ENCODE measurements at regions not wholly inside any gene's neighbourhood (a gene's known extent, or its start where the extent isn't known, plus 50 kb on each side); places are given as distances from the start of the nearest gene placed in this dataset.

DNA sequence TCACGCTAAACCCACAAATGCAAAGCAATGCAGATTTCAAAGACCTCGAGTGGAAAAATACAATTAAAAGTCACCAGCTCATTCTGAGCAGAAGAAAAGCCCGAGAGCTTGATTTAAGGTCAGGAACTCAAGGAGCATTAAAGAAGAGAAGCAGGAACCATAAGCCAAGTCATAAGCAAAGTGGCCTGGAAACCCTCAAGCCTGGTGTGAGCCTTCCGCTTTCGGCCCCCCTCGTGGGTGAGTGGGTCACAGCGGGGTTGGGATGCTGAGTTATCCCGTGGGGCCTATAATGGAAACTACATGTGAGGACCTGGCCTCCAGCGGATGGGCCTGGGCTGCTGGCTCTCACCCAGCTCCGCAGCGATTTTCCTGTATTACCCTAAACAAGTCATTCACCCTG lies 504.3 kb downstream of the RAB28 start:
- Histone ChIP-seq H3K9me2 (no peaks in the 10 kb centered on the region), H3K4me1 (ENCODE audit: control insufficient read depth in 1 of 2, insufficient read depth in 2 of 2, low read depth in 1 of 2, low read length in 1 of 2) (no peaks in the 10 kb centered on the region), H2AFZ (ENCODE audit: low read depth) (no peak overlapping the region), H3K27me3 (ENCODE audit: insufficient read depth) (no peaks in the 10 kb centered on the region), H3K9ac (no peak overlapping the region), H4K20me1 (ENCODE audit: insufficient read depth) (no peaks in the 10 kb centered on the region), H3K9me3 (no peaks in the 10 kb centered on the region), H3K27ac (ENCODE audit: low read depth in 2 of 2, low read length in 1 of 2) (no peak overlapping the region), H3K36me3 (replicated peaks in 1 of 2; ENCODE audit: control insufficient read depth in 1 of 2, insufficient read depth in 2 of 2, low read length in 1 of 2) (no peaks in the 10 kb centered on the region), H3K79me2 (ENCODE audit: insufficient read depth) (no peaks in the 10 kb centered on the region), H3K4me3 (ENCODE audit: low read depth in 2 of 2, low read length in 1 of 2) (no peak overlapping the region), H3F3A (replicated peaks; ENCODE audit: insufficient read depth) (no peaks in the 10 kb centered on the region), H3K4me2 (no peak overlapping the region)
- POLR2A ChIA-PET = no interaction called here
- CTCF ChIA-PET = interaction anchor here (1.3 kb wide), 1 partner anchor 22 kb away, joined by 3 read pairs; no protein-coding TSS in a partner anchor
- TF ChIP-seq SIN3A (IDR thresholded peaks at IDR 0.05; ENCODE audit: borderline replicate concordance, low read depth, low read length) = no peak
- no peak for TF ChIP-seq FOSL2 (IDR thresholded peaks at IDR 0.05; ENCODE audit: borderline replicate concordance, low read depth)
- TF ChIP-seq, protein P1, sequence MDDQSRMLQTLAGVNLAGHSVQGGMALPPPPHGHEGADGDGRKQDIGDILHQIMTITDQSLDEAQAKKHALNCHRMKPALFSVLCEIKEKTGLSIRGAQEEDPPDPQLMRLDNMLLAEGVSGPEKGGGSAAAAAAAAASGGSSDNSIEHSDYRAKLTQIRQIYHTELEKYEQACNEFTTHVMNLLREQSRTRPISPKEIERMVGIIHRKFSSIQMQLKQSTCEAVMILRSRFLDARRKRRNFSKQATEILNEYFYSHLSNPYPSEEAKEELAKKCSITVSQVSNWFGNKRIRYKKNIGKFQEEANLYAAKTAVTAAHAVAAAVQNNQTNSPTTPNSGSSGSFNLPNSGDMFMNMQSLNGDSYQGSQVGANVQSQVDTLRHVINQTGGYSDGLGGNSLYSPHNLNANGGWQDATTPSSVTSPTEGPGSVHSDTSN (IDR thresholded peaks at IDR 0.05) = no peak
- TF ChIP-seq ELF1 (IDR thresholded peaks at IDR 0.05) = no peak
- TF ChIP-seq, protein P2, sequence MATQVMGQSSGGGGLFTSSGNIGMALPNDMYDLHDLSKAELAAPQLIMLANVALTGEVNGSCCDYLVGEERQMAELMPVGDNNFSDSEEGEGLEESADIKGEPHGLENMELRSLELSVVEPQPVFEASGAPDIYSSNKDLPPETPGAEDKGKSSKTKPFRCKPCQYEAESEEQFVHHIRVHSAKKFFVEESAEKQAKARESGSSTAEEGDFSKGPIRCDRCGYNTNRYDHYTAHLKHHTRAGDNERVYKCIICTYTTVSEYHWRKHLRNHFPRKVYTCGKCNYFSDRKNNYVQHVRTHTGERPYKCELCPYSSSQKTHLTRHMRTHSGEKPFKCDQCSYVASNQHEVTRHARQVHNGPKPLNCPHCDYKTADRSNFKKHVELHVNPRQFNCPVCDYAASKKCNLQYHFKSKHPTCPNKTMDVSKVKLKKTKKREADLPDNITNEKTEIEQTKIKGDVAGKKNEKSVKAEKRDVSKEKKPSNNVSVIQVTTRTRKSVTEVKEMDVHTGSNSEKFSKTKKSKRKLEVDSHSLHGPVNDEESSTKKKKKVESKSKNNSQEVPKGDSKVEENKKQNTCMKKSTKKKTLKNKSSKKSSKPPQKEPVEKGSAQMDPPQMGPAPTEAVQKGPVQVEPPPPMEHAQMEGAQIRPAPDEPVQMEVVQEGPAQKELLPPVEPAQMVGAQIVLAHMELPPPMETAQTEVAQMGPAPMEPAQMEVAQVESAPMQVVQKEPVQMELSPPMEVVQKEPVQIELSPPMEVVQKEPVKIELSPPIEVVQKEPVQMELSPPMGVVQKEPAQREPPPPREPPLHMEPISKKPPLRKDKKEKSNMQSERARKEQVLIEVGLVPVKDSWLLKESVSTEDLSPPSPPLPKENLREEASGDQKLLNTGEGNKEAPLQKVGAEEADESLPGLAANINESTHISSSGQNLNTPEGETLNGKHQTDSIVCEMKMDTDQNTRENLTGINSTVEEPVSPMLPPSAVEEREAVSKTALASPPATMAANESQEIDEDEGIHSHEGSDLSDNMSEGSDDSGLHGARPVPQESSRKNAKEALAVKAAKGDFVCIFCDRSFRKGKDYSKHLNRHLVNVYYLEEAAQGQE (IDR thresholded peaks at IDR 0.05; ENCODE audit: low read depth, low read length) = no peak
- no peak for TF ChIP-seq IRF3 (IDR thresholded peaks at IDR 0.05; ENCODE audit: low read depth, low read length)
- no peak for TF ChIP-seq YY1 (IDR thresholded peaks at IDR 0.05; ENCODE audit: low read depth)
- no peak for TF ChIP-seq NRF1 (IDR thresholded peaks at IDR 0.05; ENCODE audit: low read depth, low read length)
- no peak for TF ChIP-seq TCF12 (IDR thresholded peaks at IDR 0.05)
- no peak for TF ChIP-seq FOXM1 (IDR thresholded peaks at IDR 0.05; ENCODE audit: low read depth)
- DNase-seq = no peak
- WGBS (ENCODE audit: low lambda C conversion rate) = 33% methylated on average over 11 of the region's 11 CpGs

DNA sequence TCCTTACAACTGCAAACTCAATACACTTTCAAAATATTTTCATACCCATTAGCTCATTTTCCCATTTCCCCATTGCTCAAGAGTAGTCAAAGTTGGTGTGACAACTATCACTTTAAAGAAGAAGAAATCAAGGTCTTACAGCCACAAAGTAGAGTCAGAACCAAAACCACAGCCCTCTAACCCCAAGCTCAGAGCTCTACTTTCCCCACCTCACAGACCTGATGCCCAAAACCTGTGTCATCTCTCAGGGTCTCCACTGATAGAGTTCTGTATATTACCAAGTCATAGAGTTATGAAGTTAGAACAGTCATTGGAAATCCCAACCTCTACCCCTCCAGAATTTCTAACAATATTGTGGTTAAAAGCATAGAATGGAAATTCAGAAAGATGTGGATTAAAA lies 505.8 kb downstream of the RAB28 start:
- no peaks in the 10 kb centered on the region for H3K9me3 ChIP-seq
- H3K36me3 ChIP-seq (replicated peaks in 1 of 2; ENCODE audit: control insufficient read depth in 1 of 2, insufficient read depth in 2 of 2, low read length in 1 of 2) = no peaks in the 10 kb centered on the region
- ChIA-PET POLR2A (no interaction called here), CTCF (no interaction called here)
- no peaks in the 10 kb centered on the region for H4K20me1 ChIP-seq (ENCODE audit: insufficient read depth)
- no peaks in the 10 kb centered on the region for H3F3A ChIP-seq (replicated peaks; ENCODE audit: insufficient read depth)
- no peak overlapping the region for H3K4me2 ChIP-seq
- no peaks in the 10 kb centered on the region for H3K27me3 ChIP-seq (ENCODE audit: insufficient read depth)
- TF ChIP-seq RXRA (IDR thresholded peaks at IDR 0.05; ENCODE audit: borderline replicate concordance, low read depth) (no peak), RCOR1 (IDR thresholded peaks at IDR 0.05; ENCODE audit: low read length) (no peak), CHD2 (IDR thresholded peaks at IDR 0.05; ENCODE audit: low read length, partially characterized antibody) (no peak), JUND (IDR thresholded peaks at IDR 0.05) (no peak), MXI1 (IDR thresholded peaks at IDR 0.05; ENCODE audit: low read depth, low read length) (no peak), SMC3 (IDR thresholded peaks at IDR 0.05; ENCODE audit: low read depth, low read length) (no peak)
- TF ChIP-seq, protein P1 (IDR thresholded peaks at IDR 0.05) = no peak
- TF ChIP-seq, protein P3, sequence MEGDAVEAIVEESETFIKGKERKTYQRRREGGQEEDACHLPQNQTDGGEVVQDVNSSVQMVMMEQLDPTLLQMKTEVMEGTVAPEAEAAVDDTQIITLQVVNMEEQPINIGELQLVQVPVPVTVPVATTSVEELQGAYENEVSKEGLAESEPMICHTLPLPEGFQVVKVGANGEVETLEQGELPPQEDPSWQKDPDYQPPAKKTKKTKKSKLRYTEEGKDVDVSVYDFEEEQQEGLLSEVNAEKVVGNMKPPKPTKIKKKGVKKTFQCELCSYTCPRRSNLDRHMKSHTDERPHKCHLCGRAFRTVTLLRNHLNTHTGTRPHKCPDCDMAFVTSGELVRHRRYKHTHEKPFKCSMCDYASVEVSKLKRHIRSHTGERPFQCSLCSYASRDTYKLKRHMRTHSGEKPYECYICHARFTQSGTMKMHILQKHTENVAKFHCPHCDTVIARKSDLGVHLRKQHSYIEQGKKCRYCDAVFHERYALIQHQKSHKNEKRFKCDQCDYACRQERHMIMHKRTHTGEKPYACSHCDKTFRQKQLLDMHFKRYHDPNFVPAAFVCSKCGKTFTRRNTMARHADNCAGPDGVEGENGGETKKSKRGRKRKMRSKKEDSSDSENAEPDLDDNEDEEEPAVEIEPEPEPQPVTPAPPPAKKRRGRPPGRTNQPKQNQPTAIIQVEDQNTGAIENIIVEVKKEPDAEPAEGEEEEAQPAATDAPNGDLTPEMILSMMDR (IDR thresholded peaks at IDR 0.05) = no peak
- no peak overlapping the region for H3K9ac ChIP-seq
- no peaks in the 10 kb centered on the region for H3K9me2 ChIP-seq
- H3K79me2 ChIP-seq (ENCODE audit: insufficient read depth) = no peaks in the 10 kb centered on the region
- no peaks in the 10 kb centered on the region for H3K4me1 ChIP-seq (ENCODE audit: control insufficient read depth in 1 of 2, insufficient read depth in 2 of 2, low read depth in 1 of 2, low read length in 1 of 2)
- DNase-seq = no peak
- no peak overlapping the region for H2AFZ ChIP-seq (ENCODE audit: low read depth)
- no peak overlapping the region for H3K4me3 ChIP-seq (ENCODE audit: low read depth in 2 of 2, low read length in 1 of 2)
- H3K27ac ChIP-seq (ENCODE audit: low read depth in 2 of 2, low read length in 1 of 2) = no peak overlapping the region
